Mucosa of stomach (tissue), 1 donor: ENCODE measurements at regions not wholly inside any gene's neighbourhood (a gene's known extent, or its start where the extent isn't known, plus 50 kb on each side); places are given as distances from the start of the nearest gene placed in this dataset.

Experiments
- H3K27me3 ChIP-seq: one replicate; pipeline ENCODE4 v1.7.0; 2013; ENCODE audit warnings: mild to moderate bottlenecking, low read length; ENCODE audit not compliant: control insufficient read depth, insufficient read depth
- H3K36me3 ChIP-seq: one replicate; pipeline ENCODE4 v1.7.0; 2013; ENCODE audit warnings: low read length; ENCODE audit not compliant: control insufficient read depth, insufficient read depth
- H3K4me1 ChIP-seq: one replicate; pipeline ENCODE4 v1.7.0; 2013; ENCODE audit warnings: mild to moderate bottlenecking, low read length; ENCODE audit not compliant: control insufficient read depth, insufficient read depth
- H3K4me3 ChIP-seq: one replicate; pipeline ENCODE4 v1.7.0; 2013; ENCODE audit warnings: low read length
- H3K9ac ChIP-seq: one replicate; pipeline ENCODE4 v1.7.0; 2013; ENCODE audit warnings: mild to moderate bottlenecking, low read length, moderate library complexity
- H3K9me3 ChIP-seq: one replicate; pipeline ENCODE4 v1.7.0; 2013; ENCODE audit warnings: mild to moderate bottlenecking, low read length, moderate library complexity; ENCODE audit not compliant: control insufficient read depth
- donor health status: Pancreatic carcinoma.

DNA sequence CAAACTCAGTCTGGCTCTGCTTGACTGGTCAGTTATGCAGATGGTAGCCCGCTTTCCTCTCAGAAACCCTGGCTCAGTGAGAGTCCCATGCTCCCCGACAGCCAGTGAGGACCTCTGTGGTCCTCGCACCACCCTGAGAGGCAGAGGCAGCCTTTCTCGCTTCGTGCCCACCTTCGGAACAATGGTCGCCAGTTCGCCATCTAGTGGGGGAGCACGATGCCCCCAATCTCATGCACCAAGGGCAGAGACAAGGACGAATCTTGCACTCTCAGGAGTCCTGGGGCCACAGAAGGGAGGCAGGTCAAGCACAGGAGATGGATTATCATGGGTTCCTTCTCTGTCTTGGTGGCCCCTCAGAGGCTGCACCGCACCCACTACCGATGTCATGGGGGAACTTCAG is 75.2 kb downstream of the RHCG start:
- no peak overlapping the region for H3K9ac ChIP-seq
- H3K27me3 ChIP-seq: peaks cover 55% of the 10 kb centered on the region
- no peaks in the 10 kb centered on the region for H3K4me1 ChIP-seq
- H3K9me3 ChIP-seq: no peaks in the 10 kb centered on the region
- H3K4me3 ChIP-seq: no peak overlapping the region
- no peaks in the 10 kb centered on the region for H3K36me3 ChIP-seq

DNA sequence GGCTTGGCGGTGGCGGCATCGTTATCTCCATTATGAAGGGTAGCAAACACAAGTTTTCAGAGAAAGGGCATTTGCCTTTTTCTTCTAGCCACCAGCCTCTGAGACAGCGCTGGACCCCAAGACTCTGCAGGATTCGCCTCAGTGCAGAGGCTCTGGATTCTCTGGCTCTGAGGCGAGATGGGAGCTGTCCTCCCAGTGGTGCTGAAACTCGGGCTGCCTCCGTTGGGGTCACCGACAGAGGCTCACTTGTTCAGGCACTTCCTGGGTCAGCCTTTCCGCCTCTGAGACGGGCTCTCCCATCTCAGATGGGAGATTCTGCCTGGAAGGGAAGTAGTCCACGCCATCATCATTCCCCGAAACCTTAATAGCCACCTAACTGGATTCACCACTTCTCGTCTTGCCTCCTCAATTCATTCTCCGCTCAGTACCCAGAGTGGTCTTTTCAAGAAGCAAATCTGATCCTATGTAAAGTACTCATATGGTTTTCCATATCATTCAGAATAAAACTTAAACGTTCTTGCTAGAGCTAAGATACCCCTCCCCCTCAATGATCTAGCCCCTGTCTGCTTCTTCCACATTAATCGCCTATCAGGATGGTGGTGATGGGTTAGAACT is 76.9 kb downstream of the RHCG start:
- Histone ChIP-seq H3K4me3 (no peak overlapping the region), H3K9ac (no peak overlapping the region), H3K36me3 (no peaks in the 10 kb centered on the region), H3K27me3 (peaks cover 62% of the 10 kb centered on the region), H3K9me3 (no peaks in the 10 kb centered on the region), H3K4me1 (no peaks in the 10 kb centered on the region)

DNA sequence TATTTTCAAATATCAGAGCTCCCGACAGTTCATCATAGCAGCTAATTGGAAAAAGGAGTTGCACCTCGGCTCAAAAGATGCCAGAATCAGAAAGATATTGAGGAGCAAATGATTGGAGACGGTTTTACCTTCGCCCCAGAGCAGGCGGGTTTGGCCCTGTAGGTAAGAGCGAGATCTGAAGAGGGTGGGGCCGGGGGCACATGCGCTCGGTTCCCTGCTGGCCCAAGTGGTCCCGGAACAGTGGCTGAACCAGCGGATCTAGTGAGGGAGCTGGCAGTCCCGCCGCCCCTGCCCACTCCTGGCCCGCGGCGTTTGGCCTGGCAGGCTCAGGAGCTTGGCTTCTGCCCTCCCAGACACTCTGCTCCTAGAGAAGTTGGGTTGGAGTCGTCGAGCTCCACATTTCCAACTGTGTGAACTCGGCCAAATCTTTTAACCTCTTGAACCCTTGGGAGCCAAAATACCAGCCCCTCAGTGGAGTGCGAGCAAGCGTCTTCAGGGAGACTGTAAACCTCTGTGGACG is 79.1 kb downstream of the RHCG start:
- Histone ChIP-seq H3K27me3 (peaks cover 73% of the 10 kb centered on the region), H3K36me3 (no peaks in the 10 kb centered on the region), H3K9me3 (no peaks in the 10 kb centered on the region), H3K4me3 (no peak overlapping the region), H3K4me1 (no peaks in the 10 kb centered on the region), H3K9ac (no peak overlapping the region)

DNA sequence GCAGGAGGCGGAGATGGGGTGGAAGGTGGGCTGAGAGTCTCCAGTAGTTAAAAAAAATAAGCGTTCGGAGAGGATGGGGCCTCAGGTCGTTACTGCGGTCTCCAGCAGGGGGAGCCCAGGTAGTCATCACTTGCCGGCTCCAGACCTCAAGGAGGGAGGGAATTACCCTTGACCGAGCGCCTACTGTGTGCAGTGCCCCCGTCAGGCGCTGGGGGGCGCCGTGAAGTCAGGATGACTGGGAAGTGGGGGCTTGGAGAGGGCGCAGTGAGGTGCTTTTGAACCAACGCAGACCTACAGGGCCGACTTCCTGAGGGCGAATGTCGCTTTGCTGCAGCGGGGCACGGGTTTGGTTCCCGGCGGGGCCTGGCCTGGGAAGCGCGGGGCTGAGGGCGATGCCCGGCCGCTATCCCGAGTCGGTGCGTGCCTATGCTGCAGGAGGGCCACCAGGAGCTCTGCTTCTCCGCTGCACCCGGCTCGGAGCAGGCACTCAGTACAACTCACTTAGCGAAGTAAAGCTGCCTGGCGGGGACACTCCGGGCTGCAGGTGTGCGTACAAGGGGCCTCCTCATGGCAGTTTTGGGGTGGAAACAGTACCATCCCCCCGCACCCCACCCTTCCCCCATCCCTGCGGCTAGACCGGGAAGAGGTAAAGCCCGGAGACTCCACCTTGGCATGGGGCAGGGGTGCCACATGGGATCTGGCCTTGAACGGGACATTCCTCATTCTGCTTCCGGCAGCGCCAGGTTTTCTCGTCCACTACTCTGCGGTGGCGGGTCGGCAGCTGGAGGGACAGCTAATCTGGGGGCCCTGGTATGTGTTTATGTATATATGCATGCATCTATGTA is 79.8 kb downstream of the RHCG start:
- Histone ChIP-seq H3K36me3 (no peaks in the 10 kb centered on the region), H3K27me3 (peaks cover 80% of the 10 kb centered on the region), H3K4me3 (no peak overlapping the region), H3K9me3 (no peaks in the 10 kb centered on the region), H3K4me1 (no peaks in the 10 kb centered on the region), H3K9ac (no peak overlapping the region)

DNA sequence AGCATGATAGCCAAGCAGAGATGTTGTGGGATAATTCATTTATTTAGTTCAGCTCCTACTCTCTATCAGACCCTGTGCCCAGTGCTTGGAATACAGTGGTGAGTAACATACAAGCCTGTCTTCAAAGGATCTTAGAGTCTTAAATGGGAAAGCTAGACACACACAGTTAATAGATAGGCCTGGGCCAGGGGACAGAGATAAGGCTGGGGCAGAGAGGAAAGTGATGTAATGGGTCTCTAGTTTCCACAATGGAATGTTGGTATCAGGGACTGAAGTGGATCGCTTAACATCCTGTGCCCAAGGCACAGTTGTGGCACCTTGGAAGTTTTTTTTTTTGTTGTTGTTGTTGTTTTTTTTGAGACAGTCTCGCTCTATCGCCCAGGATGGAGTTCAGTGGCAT is 79.9 kb upstream of the POLG start:
- no peaks in the 10 kb centered on the region for H3K4me1 ChIP-seq
- H3K4me3 ChIP-seq: no peak overlapping the region
- no peaks in the 10 kb centered on the region for H3K9me3 ChIP-seq
- H3K36me3 ChIP-seq: no peaks in the 10 kb centered on the region
- H3K9ac ChIP-seq: no peak overlapping the region
- peaks cover 93% of the 10 kb centered on the region for H3K27me3 ChIP-seq

DNA sequence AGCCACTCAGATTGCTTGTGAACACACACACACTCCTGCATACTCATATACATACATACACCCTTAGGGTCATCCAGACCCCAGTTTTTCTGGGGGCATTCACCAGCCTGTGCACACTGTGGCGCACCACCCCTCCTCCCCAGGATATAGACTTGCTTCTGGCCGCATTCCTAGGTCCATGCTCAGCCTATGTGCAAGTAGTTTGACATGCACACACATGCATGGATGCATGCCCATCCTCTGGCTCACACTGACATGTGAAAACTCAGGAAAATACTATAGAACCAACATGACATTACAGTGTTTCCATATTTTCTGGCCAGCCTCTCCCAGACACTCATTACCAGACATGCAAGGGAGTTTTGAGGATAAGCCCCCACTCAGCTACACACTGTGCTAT is 79.3 kb upstream of the POLG start:
- Histone ChIP-seq H3K4me1 (peaks cover 5% of the 10 kb centered on the region), H3K27me3 (peaks cover 93% of the 10 kb centered on the region)

DNA sequence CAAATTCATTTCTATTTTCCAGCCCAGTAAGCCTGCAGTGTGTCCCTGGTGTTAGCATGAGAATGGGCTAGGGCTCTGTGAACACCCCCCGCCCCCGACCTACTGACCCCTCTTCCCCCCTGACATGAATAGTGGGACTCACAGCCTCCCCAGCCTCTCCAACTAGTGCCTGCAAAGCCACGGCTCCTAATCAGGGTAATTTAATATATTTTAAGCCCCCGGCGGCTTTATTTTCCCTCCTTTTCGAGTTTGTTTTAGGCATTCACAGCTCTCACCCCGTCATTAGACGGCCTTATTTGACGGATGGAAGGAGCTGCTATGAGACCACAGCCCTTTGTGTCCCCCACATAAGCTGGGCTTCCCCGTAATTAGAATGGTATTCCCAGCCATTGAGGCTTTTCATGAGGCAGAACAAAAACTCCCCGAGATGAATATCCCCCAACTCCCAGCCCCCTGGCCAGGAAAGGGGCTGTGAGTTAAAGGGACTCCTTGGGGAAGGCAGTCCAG is 78.3 kb upstream of the POLG start:
- Histone ChIP-seq H3K9me3 (no peaks in the 10 kb centered on the region), H3K4me1 (peaks cover 13% of the 10 kb centered on the region), H3K27me3 (peaks cover 93% of the 10 kb centered on the region), H3K36me3 (no peaks in the 10 kb centered on the region), H3K9ac (no peak overlapping the region), H3K4me3 (no peak overlapping the region)

More for the DNA sequence above, 79.3 kb upstream of the POLG start:
- Histone ChIP-seq H3K9ac (no peak overlapping the region), H3K36me3 (no peaks in the 10 kb centered on the region), H3K9me3 (no peaks in the 10 kb centered on the region), H3K4me3 (no peak overlapping the region)

DNA sequence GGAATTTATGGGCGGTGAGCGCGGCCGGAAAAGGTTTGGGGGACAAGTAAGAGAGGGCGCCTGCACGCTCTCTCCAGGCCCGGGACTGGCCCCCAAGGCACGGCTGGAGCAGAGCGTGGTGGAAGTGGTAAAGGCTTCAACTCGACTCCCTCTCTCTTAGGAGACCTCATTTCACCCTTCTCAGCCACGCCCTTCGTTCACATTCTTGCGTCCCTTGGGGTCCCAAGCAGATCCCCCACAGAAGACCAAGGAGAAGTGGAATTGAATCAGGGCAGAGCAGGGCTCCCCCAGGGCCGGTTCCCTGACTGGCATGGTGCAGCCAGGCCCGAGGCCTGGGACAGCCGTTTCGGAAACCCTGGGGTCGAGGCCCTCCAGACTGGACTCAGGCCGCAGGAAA is 75.4 kb upstream of the POLG start:
- Histone ChIP-seq H3K9ac (no peak overlapping the region), H3K27me3 (peaks cover 98% of the 10 kb centered on the region), H3K4me3 (no peak overlapping the region), H3K36me3 (no peaks in the 10 kb centered on the region), H3K9me3 (no peaks in the 10 kb centered on the region), H3K4me1 (peaks cover 29% of the 10 kb centered on the region)

DNA sequence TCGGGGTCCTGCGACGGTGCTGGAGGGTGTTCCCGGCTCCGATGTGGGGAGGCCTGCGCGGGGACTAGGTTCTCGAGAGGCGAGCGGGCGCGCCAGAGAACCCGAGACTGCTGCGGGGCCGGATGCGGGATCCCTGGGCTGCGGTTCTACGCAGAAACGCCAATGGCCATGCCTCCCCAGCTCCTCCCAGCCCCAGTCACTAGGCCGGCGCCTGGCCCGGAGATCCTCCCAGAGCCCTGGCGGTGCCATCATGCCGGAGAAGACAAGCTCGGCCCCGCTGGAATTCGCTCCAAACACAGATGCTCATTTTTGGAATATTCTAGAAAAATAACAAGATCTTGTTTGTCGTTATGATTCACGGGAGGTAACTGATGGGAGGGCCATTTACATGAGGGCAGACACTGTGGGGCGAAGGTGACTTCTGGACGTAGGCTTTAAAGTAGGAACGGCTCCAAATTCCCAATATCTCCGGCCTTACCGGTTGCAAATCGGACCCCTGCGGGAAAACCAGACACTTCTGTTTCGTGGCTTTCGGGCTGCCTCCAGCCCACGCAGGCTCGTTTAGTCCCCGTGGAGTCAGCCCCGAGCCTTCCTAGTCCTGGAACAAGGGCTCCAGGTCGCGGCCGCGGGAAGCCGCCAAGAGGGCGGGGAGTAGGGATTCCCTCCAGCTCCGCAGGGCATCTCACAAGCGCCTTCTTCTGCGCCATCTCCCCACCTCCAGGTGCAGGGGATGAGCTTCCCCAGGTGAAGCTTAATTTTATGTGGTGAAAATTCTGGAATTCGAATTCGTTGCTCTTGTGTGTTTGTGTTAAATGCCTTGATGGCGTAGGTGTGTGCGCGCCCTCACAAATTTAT is 74.8 kb upstream of the POLG start:
- no peak overlapping the region for H3K4me3 ChIP-seq
- H3K9me3 ChIP-seq: no peaks in the 10 kb centered on the region
- peaks cover 100% of the 10 kb centered on the region for H3K27me3 ChIP-seq
- peaks cover 29% of the 10 kb centered on the region for H3K4me1 ChIP-seq
- no peak overlapping the region for H3K9ac ChIP-seq
- no peaks in the 10 kb centered on the region for H3K36me3 ChIP-seq

DNA sequence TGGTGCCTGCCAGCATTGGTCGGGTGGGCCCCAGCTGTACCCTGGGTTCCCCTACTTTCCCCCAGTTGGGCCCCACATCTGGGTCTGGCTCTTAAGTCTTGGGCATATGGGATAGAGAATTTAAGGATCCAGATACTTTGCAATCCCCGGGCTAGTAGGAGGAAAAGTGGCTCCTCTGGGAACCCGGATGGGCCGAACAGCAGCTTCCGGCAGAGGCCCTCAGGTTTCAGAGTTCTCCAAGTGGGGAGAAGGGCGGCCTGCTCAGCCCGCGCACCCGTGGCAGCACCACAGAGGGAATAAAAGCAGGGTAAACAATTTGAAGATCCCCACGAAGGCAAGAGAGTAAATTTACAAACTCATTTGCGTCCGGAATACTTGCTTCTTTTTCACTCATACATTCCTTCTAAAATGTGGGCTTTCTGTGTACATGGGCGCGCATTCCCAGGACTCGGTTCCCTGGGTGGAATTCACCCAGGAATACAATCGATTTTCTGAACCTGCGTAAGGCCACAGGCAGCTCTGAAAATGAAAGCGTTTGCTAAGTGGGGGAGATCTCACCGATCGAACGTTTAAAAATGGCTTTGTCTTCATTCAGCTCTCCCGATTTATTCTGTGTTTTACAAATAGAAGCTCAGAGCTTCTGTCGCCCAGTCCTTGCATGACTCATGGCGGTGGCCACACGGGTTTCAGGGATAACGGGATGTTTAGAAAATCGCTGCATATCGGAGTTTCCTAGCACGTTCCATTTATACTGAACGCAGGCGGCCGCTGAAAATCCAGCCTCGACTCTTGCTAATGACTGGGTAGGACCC is 74.0 kb upstream of the POLG start:
- Histone ChIP-seq H3K9ac (no peak overlapping the region), H3K4me1 (peaks cover 29% of the 10 kb centered on the region), H3K4me3 (no peak overlapping the region)

DNA sequence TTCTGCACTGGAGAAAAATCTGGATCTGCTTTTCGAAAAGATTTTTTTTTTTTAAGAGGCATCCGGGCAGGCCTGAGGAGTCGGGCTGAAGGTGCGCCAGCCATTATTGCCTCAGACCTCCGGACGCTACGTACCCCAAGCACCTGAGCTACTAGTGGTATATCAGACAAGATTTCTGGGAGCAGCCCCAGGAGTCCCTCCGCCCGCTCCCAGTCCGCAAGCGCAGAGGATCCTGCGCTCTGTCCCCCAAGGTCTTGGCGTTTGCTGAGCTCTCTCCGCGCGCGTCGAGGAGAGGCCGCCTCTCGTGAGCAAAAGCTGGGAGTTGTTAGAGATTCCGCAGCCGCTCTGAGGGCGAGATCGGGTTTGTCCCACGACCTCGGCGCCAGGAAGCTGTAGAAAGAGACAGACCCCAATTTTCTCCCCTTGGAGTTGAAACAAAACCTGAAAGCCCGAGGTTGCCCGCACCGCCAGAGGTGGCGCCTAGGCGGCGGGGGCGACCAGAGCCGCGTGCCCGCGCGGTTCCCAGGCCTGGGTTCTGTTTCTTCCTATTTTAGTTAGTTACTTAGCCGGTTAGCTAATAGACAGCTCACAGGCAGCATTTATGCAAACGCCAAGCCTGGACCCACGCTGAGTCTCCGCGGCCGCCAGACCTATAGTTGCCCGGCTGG is 72.5 kb upstream of the POLG start:
- H3K27me3 ChIP-seq: peaks cover 99% of the 10 kb centered on the region
- H3K4me3 ChIP-seq: no peak overlapping the region
- H3K36me3 ChIP-seq: no peaks in the 10 kb centered on the region

More for the DNA sequence above, 74.0 kb upstream of the POLG start:
- Histone ChIP-seq H3K36me3 (no peaks in the 10 kb centered on the region), H3K9me3 (no peaks in the 10 kb centered on the region), H3K27me3 (peaks cover 100% of the 10 kb centered on the region)

More for the DNA sequence above, 72.5 kb upstream of the POLG start:
- H3K4me1 ChIP-seq: peaks cover 29% of the 10 kb centered on the region
- no peak overlapping the region for H3K9ac ChIP-seq
- H3K9me3 ChIP-seq: no peaks in the 10 kb centered on the region
